ENCODE measurements at regions not wholly inside any gene's neighbourhood (a gene's known extent, or its start where the extent isn't known, plus 50 kb on each side); places are given as distances from the start of the nearest gene placed in this dataset.

DNA sequence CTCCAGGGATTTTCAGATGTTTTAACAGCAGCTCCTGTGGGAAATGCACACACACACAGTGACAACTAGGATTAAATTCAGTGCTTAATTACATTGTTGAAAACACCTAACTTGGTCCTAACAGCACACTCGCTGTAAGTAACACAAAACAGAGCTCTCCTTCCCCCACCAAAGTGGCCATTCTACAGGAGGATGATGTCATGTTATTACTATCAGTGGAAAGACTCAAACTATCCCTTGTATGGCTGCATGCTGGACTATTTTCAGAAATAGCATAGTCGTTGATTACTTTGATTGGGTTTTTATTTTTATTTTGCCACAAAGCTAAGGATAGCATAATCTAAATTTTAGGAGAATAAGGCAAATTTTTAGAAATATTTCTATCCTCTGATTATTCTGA lies 406.3 kb downstream of the SPRY1 start:
- no peak overlapping the region for H3K4me3 ChIP-seq (ENCODE audit: low read depth, low read length)
- DNase-seq (ENCODE audit: low read depth), result no peak
- TF ChIP-seq, protein P1, sequence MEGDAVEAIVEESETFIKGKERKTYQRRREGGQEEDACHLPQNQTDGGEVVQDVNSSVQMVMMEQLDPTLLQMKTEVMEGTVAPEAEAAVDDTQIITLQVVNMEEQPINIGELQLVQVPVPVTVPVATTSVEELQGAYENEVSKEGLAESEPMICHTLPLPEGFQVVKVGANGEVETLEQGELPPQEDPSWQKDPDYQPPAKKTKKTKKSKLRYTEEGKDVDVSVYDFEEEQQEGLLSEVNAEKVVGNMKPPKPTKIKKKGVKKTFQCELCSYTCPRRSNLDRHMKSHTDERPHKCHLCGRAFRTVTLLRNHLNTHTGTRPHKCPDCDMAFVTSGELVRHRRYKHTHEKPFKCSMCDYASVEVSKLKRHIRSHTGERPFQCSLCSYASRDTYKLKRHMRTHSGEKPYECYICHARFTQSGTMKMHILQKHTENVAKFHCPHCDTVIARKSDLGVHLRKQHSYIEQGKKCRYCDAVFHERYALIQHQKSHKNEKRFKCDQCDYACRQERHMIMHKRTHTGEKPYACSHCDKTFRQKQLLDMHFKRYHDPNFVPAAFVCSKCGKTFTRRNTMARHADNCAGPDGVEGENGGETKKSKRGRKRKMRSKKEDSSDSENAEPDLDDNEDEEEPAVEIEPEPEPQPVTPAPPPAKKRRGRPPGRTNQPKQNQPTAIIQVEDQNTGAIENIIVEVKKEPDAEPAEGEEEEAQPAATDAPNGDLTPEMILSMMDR (IDR thresholded peaks at IDR 0.05; ENCODE audit: insufficient read depth, low read depth, low read length, missing control alignments), result no peak

DNA sequence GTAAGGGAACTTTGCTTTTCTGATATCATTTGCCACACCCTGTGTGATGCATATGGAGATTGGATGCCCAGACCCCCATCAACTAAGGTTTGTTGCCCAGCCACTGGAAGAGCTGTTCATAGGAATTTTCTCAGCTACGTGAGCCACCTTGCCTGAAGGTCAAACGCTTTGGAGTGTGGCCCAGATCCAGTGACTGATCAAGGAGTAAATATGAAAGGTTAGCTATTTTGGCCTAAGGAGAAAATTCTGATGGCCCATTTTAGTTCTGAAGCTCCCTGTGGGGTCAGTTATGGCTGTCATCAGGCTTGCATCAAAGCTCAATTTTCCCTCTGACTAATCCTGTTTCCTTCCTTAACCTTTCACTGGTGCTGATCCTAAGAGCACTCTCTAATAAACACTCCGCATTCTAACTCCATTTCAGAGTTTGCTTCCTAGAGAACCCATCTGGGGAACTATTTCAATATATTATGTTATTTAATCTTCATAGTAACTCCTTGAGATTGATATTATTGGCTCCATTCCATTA lies 407.7 kb downstream of the SPRY1 start:
- DNase-seq (ENCODE audit: low read depth), result no peak
- TF ChIP-seq, protein P1 (IDR thresholded peaks at IDR 0.05; ENCODE audit: insufficient read depth, low read depth, low read length, missing control alignments), result no peak
- no peak overlapping the region for H3K4me3 ChIP-seq (ENCODE audit: low read depth, low read length)

DNA sequence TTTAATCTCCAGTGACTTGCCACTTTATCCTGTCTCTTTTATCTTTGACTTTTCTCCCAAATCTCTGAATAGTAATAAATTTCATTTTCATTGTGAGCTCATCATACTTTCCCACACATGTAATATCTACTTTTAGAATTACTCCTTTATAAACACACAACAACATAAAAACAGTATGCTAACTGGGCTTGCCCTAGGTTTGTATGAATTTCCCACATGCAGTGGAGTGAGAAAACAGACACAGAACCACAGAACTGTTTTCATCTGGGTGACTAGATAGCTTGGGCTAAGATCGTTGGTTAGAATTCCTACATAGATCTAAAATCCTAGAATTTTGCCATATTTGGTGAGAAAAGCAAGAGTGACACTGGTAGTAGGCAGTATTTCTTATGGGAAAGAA lies 409.5 kb downstream of the SPRY1 start:
- no peak for DNase-seq (ENCODE audit: low read depth)

DNA sequence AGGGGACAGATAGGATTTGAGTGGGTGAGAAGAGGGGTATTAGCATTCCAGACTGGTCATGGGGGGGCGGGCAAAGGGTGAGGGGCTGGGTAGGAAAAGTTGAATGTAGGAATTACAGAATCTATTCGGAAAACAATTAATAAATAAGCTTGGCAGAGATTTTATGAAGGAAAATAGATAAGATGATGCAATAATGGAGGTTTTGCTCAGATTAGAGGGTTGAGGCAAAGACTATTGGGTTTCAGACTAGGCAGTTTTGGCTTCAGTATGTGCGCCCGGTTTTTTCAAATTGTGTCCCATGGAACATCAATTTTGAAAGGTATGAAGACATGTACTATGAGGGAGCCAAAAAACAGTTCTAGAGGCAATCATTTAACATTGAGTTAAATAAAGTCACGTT lies 410.6 kb downstream of the SPRY1 start:
- no peak overlapping the region for H3K4me3 ChIP-seq (ENCODE audit: low read depth, low read length)
- TF ChIP-seq, protein P1 (IDR thresholded peaks at IDR 0.05; ENCODE audit: insufficient read depth, low read depth, low read length, missing control alignments), result no peak

More for the DNA sequence above, 409.5 kb downstream of the SPRY1 start:
- no peak overlapping the region for H3K4me3 ChIP-seq (ENCODE audit: low read depth, low read length)
- TF ChIP-seq, protein P1 (IDR thresholded peaks at IDR 0.05; ENCODE audit: insufficient read depth, low read depth, low read length, missing control alignments), result no peak

DNA sequence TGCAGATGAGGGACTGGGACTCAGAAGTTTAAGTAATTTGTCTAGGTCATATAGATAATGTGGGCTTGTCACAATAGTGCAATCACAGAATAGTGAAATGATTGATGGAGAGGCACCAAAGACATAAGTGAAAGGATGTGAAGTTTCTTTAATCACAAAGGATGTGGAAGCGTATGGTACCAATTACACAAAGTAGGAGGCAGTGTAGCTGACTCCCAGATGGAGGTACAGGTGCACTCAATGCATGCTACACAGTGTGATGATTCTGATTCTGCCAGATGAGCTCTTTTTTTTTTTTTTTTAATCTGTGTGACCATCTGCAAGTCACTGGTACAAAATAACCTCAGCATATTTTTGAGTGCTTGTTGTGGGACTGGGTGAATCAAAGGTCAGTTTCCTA lies 411.3 kb downstream of the SPRY1 start:
- TF ChIP-seq, protein P1 (IDR thresholded peaks at IDR 0.05; ENCODE audit: insufficient read depth, low read depth, low read length, missing control alignments), result no peak
- no peak for DNase-seq (ENCODE audit: low read depth)

More for the DNA sequence above, 410.6 kb downstream of the SPRY1 start:
- DNase-seq (ENCODE audit: low read depth), result no peak

DNA sequence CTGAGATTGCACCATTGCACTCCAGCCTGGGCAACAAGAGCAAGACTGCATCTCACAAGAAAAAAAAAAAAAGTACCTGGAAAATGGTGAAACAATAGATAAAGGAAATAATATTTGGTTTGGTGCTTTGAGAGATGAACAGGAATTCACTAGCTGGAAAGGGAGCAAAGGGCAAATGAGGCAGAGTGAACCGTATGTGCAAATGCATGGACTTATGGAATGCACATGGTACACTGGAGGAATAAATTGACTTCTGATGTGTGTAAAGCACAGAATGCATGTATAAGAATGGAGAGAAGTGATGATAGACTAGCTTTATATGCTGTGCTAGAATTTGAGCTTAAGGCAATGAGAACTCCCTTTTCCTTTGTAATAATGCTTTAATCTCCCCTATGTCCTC lies 413.3 kb downstream of the SPRY1 start:
- H3K4me3 ChIP-seq (ENCODE audit: low read depth, low read length), result no peak overlapping the region
- TF ChIP-seq, protein P1 (IDR thresholded peaks at IDR 0.05; ENCODE audit: insufficient read depth, low read depth, low read length, missing control alignments), result no peak
- DNase-seq (ENCODE audit: low read depth), result no peak

More for the DNA sequence above, 411.3 kb downstream of the SPRY1 start:
- H3K4me3 ChIP-seq (ENCODE audit: low read depth, low read length), result no peak overlapping the region

DNA sequence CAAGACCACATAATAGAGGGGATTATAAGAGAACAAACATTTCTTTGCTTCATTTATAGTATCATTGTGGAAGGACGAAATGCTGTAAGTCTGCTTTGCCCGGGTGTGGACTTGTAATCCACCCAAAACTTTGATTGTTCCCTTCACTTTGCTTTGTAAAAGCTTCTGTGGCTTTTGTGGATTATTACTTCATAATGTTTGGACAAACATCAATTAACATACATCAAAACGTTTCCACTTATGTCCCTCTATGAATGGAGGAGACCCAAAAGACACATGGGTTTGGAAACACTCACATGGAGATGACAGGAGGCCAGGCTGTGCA lies 415.4 kb downstream of the SPRY1 start:
- no peak overlapping the region for H3K4me3 ChIP-seq (ENCODE audit: low read depth, low read length)
- no peak for DNase-seq (ENCODE audit: low read depth)
- TF ChIP-seq, protein P1 (IDR thresholded peaks at IDR 0.05; ENCODE audit: insufficient read depth, low read depth, low read length, missing control alignments), result no peak

Measured in GM12865 (cell line).